OCI-LY3 (cell line): ENCODE measurements at regions not wholly inside any gene's neighbourhood (a gene's known extent, or its start where the extent isn't known, plus 50 kb on each side); places are given as distances from the start of the nearest gene placed in this dataset.

Experiments
- H2AFZ ChIP-seq: fragments of 200-600, 300-600 bp; shearing (Covaris generic); 2 replicates; pipeline ENCODE4 v1.6.0; 2014; ENCODE audit warnings: antibody characterized with exemption, low read depth, low read length
- H3K27ac ChIP-seq: fragments of 200-600, 300-600 bp; sonication (generic); 2 replicates; pipeline ENCODE4 v1.5.1; 2014; ENCODE audit warnings: mild to moderate bottlenecking, low read length, moderate library complexity, mixed read lengths
- H3K27me3 ChIP-seq: fragments of 200-600, 300-600 bp; sonication (generic); 2 replicates; pipeline ENCODE4 v1.6.1; 2014; ENCODE audit warnings: low read depth, low read length, mixed read lengths
- H3K36me3 ChIP-seq: fragments of 200-600, 300-600 bp; sonication (generic); replicated peaks from 2 replicates; pipeline ENCODE3; 2014; ENCODE audit warnings: low read depth, low read length, mixed read lengths
- H3K4me1 ChIP-seq: fragments of 300-600, 200-600 bp; sonication (generic); 2 replicates; pipeline ENCODE4 v1.6.1; 2014; ENCODE audit warnings: low read length, mixed read lengths
- H3K4me2 ChIP-seq: fragments of 200-600, 300-600 bp; sonication (generic); 2 replicates; pipeline ENCODE4 v1.6.1; 2014; ENCODE audit warnings: low read length, mixed read lengths
- H3K4me3 ChIP-seq: fragments of 300-600, 200-600 bp; sonication (generic); 2 replicates; pipeline ENCODE4 v1.5.1; 2014; ENCODE audit warnings: antibody characterized with exemption, mild to moderate bottlenecking, low read length, moderate library complexity
- H3K79me2 ChIP-seq: fragments of 300-600, 200-600 bp; shearing (Covaris generic); 2 replicates; pipeline ENCODE4 v1.6.1; 2014; ENCODE audit warnings: mild to moderate bottlenecking, low read length, mixed read lengths
- H3K9ac ChIP-seq: fragments of 300-600, 200-600 bp; shearing (Covaris generic); 2 replicates; pipeline ENCODE4 v1.6.0; 2014; ENCODE audit warnings: mild to moderate bottlenecking, low read length, moderate library complexity
- H3K9me3 ChIP-seq: fragments of 200-600, 300-600 bp; shearing (Covaris generic); 2 replicates; pipeline ENCODE4 v1.6.1; 2014; ENCODE audit warnings: low read length, mixed read lengths; ENCODE audit not compliant: insufficient read depth
- H4K20me1 ChIP-seq: fragments of 200-600, 300-600 bp; sonication (generic); 2 replicates; pipeline ENCODE4 v1.6.1; 2016; ENCODE audit warnings: low read length, mixed read lengths; ENCODE audit not compliant: insufficient read depth
- CTCF ChIP-seq: fragments of 200-600, 300-600 bp; sonication (generic); IDR thresholded peaks from 2 replicates; pipeline ENCODE4 v1.5.1; 2014; ENCODE audit warnings: antibody characterized with exemption, low read length, low read depth
- EZH2phosphoT487 ChIP-seq: fragments of 200-600 bp; shearing (Covaris generic); IDR thresholded peaks from 2 replicates; pipeline ENCODE4 v1.6.1; 2018; ENCODE audit warnings: antibody characterized with exemption, mixed run types, low read depth

GRCh38 chr6:137434640-137435039 is 59.6 kb downstream of the OLIG3 start:
- no peak for TF ChIP-seq EZH2phosphoT487
- TF ChIP-seq CTCF: no peak
- H2AFZ ChIP-seq: no peak overlapping the region
- H3K27ac ChIP-seq: no peak overlapping the region
- no peak overlapping the region for H3K4me2 ChIP-seq
- peaks cover 31% of the 10 kb centered on the region for H3K4me1 ChIP-seq
- no peaks in the 10 kb centered on the region for H3K27me3 ChIP-seq
- H3K9me3 ChIP-seq: no peaks in the 10 kb centered on the region
- H3K36me3 ChIP-seq: no peaks in the 10 kb centered on the region
- no peak overlapping the region for H3K9ac ChIP-seq
- H3K4me3 ChIP-seq: no peak overlapping the region
- H3K79me2 ChIP-seq: no peaks in the 10 kb centered on the region
- H4K20me1 ChIP-seq: no peaks in the 10 kb centered on the region

GRCh38 chr6:137432054-137432611 is 62.1 kb downstream of the OLIG3 start:
- no peaks in the 10 kb centered on the region for H3K27me3 ChIP-seq
- TF ChIP-seq CTCF: no peak
- no peak for TF ChIP-seq EZH2phosphoT487
- H3K79me2 ChIP-seq: no peaks in the 10 kb centered on the region
- no peaks in the 10 kb centered on the region for H3K36me3 ChIP-seq
- H2AFZ ChIP-seq: no peak overlapping the region
- peak overlapping the region; percentile 79 for H3K4me2 ChIP-seq
- peak overlapping the region; percentile 54 for H3K4me3 ChIP-seq
- peaks cover 50% of the 10 kb centered on the region for H3K4me1 ChIP-seq
- no peak overlapping the region for H3K9ac ChIP-seq
- no peaks in the 10 kb centered on the region for H3K9me3 ChIP-seq
- H4K20me1 ChIP-seq: no peaks in the 10 kb centered on the region
- peak overlapping the region; percentile 60 for H3K27ac ChIP-seq

- H3K4me2 ChIP-seq: peak overlapping the region; percentile 79
- peak overlapping the region; percentile 54 for H3K4me3 ChIP-seq
- peak overlapping the region; percentile 60; the same call in 1 of the 2 replicates for H3K27ac ChIP-seq
Observed at GRCh38 chr6:137430954-137431353, 63.2 kb downstream of the OLIG3 start.

More at GRCh38 chr6:137430954-137431353, 63.2 kb downstream of the OLIG3 start:
- Histone ChIP-seq H3K4me1 (peaks cover 60% of the 10 kb centered on the region), H3K36me3 (no peaks in the 10 kb centered on the region), H3K79me2 (no peaks in the 10 kb centered on the region), H2AFZ (no peak overlapping the region), H3K9me3 (no peaks in the 10 kb centered on the region), H3K9ac (no peak overlapping the region), H4K20me1 (no peaks in the 10 kb centered on the region), H3K27me3 (no peaks in the 10 kb centered on the region)
- no peak for TF ChIP-seq CTCF
- TF ChIP-seq EZH2phosphoT487: no peak
